OCI-LY7 (cell line): ENCODE measurements at regions not wholly inside any gene's neighbourhood (a gene's known extent, or its start where the extent isn't known, plus 50 kb on each side); places are given as distances from the start of the nearest gene placed in this dataset.

Source experiments
- EZH2phosphoT487 ChIP-seq: fragments of 200-600 bp; sonication (generic); IDR thresholded peaks from 2 replicates; pipeline ENCODE4 v1.6.1; 2018; ENCODE audit warnings: low read depth, borderline replicate concordance, mild to moderate bottlenecking, mixed run types, antibody characterized with exemption, low read length, moderate library complexity, mixed read lengths
- TF ChIP-seq, protein P1 (sequence below): fragments of 200-600 bp; sonication (generic); conservative IDR thresholded peaks from 2 replicates; pipeline ENCODE4 v1.5.1; 2014; ENCODE audit warnings: mild to moderate bottlenecking, antibody characterized with exemption, low read length, moderate library complexity, mixed read lengths

DNA sequence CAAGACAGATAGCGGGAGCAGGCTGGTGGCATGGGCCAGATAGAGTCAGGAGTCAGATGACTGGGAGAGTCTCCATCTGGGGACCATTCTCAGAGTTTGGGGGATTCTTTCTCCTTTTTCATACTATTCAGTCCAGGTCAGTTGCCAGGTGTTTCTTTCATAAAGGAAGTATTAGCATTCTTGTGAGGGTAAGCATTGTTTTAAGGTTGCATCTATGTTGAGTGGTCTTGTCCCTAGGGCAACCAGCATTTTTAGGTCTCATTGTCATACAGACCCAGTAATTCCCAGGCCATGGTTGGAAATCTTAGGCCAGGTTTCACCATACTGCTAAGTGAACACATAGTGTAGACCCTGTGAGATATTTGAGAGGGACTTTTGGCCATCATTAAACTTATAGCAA is 122.3 kb upstream of the POC5 start:
- TF ChIP-seq, protein P1, sequence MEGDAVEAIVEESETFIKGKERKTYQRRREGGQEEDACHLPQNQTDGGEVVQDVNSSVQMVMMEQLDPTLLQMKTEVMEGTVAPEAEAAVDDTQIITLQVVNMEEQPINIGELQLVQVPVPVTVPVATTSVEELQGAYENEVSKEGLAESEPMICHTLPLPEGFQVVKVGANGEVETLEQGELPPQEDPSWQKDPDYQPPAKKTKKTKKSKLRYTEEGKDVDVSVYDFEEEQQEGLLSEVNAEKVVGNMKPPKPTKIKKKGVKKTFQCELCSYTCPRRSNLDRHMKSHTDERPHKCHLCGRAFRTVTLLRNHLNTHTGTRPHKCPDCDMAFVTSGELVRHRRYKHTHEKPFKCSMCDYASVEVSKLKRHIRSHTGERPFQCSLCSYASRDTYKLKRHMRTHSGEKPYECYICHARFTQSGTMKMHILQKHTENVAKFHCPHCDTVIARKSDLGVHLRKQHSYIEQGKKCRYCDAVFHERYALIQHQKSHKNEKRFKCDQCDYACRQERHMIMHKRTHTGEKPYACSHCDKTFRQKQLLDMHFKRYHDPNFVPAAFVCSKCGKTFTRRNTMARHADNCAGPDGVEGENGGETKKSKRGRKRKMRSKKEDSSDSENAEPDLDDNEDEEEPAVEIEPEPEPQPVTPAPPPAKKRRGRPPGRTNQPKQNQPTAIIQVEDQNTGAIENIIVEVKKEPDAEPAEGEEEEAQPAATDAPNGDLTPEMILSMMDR, result no peak
- no peak for TF ChIP-seq EZH2phosphoT487
